HG03354 (cell line): ENCODE measurements at regions not wholly inside any gene's neighbourhood (a gene's known extent, or its start where the extent isn't known, plus 50 kb on each side); places are given as distances from the start of the nearest gene placed in this dataset.
"Not testable (repeated sequence)": the region's sequence is repeated elsewhere in the genome, so short reads cannot be mapped to it uniquely, and the experiment has no call there.

Experiments used
- ATAC-seq: cut with Tn5 transposase; IDR thresholded peaks from one replicate; pipeline ENCODE4 v1.9.1; 2021; ENCODE audit warnings: mild to moderate bottlenecking; ENCODE audit not compliant: unreplicated experiment, poor library complexity, severe bottlenecking

DNA sequence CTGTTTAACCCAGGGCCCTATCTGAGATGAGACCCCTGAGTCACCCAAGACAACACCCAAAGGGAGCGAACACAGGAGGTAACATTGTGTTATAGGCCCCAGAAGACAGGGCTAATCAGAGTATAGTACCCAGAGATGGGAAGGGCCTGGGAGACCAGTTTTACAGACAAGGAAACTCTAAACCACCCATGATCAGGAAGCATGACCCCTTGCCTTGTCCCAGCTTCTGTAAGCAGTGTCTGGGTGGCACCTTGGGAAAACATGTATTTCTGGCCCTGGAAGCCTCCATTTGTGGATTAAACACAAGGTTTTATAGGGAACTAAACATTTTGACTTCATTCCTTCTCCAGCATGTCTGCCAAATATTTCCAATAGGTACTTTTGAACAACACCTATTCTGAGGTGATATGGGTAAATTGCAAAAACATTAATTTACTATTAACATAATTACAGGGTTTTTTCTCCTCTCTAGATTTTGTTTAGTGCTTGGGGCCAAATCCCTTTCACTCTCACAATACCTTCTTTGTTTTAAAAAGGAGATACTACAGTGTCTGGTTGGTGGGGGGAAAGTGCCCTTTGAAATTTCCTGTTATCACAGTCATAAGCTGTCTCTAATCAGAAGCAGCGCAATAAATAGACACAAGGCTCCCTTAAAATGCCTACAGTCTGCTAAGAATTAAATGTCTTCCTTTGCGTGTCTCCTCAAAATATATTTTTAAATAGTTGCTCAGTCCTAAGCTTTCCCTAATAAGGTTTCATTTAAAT lies 341.1 kb downstream of the BCL11A start:
- ATAC-seq: no peak

DNA sequence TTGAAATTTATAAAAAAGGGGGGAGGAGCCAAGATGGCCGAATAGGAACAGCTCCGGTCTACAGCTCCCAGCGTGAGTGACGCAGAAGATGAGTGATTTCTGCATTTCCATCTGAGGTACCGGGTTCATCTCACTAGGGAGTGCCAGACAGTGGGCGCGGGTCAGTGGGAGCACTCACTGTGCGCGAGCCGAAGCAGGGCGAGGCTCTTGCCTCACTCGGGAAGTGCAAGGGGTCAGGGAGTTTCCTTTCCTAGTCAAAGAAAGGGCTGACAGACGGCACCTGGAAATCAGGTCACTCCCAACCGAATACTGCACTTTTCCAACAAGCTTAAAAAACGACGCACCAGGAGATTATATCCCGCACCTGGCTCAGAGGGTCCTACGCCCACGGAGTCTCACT lies 364.4 kb downstream of the BCL11A start:
- not testable (repeated sequence) for ATAC-seq

DNA sequence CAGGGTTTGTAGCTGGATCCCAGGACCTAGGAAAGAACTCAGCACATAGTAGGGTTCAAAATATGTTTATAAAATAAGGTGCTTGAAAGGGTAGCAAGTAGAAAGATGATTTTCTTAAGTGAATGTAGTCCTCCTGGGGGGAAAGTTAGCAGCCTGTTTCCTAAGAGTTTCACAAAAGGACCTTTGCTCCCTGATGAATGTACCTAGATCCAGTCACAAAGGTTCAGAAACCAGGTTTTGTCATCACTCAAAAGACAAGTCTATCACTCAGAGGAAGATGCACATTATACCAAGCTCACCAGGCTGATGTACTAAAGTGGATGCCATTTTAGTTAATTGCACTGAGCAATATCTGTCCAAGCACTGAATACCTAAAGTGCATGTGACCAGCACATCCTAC lies 378.2 kb downstream of the BCL11A start:
- ATAC-seq: no peak

DNA sequence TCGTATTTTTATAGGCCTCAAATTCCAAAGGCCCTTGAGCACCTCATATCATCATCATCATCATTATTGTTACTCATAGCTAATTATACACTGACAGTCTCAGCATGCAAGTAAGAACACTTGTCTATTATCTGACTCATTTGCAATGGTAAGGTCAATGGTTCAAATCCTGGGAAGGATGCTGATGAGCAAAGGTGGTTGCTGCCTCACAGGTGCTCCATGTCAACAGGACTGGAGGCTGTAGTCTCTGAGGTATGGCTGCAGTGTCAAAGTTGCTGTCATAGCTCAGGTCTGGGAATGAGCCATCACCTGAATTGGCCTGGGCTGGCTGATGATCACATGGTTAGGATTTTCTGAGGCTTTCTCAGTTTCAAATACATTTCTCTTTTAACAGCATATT lies 379.3 kb downstream of the BCL11A start:
- no peak for ATAC-seq

DNA sequence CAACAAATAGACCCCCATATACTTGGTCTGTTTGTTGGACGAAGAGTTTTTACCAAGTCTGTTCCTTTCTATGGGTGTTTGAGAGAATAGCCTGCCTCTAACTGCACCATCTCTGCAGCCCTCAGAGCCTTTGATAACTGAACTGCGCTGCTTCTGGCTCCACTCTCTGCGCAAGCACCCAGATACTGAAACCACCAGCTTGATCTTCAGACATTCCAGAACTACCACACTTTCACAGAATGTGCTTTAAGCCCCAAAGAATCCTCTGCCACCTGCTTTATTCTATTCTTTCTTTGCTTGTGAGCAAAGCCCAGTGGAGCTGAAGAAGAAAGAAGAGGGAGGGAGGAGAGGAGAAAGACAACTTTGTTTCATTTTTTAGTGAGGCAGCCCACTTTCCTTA lies 380.7 kb downstream of the BCL11A start:
- no peak for ATAC-seq

DNA sequence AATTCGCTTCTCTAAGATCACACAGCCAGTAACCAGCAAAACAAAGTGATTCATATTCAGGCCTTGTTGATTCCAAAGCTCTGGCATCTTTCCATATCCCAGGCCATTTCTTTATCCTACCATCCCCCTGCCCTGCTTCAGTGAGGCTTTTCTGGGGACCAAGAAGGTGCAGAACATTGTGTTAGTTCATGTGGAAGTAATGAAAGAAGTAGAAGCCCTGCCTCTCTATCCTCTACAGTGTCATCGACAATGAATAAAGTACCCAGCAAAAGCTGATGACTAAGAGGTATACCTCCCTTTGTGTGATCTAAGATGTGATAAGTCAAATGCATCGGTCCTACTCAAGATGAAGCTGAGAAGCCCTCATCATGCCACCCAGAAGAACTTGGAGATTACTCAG lies 383.2 kb downstream of the BCL11A start:
- no peak for ATAC-seq

DNA sequence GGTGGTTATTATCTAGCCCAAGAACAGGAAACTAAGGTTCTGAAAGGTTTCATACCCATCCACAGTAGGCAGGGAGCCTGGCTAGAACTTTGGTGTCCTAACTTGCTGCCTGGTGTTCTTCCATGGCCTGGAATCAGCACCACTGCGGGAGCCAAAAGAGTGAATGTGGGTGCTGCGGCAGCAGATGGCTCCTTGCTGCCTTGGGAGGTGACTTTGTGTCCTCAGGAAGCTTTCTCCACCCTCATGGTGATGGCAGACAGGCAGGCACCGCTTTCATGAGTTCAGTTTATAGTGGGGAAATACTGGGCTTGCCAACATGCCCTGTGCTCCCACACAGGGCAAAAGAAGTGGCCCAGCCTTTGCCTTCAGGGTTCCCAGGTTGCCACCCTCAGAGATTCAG lies 385.2 kb downstream of the BCL11A start:
- ATAC-seq: no peak

DNA sequence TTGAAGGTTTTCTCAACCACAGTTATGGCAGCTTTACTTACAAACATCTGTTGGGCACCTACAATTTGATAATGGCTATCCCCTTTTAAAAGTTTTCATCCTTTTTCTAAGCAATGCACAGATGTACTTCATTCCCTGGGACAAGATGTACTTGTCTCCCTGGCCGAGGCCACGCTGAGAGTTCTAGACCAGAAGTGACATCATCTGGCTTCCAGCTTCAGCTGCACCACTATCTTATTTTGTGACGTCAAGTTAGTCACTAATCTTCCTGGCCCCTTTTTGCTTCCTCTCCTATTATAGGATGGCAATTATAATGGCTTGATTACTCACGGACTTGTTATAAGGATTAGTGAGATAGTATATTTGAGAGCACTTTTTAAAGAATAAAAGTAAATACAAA lies 386.4 kb downstream of the BCL11A start:
- no peak for ATAC-seq

DNA sequence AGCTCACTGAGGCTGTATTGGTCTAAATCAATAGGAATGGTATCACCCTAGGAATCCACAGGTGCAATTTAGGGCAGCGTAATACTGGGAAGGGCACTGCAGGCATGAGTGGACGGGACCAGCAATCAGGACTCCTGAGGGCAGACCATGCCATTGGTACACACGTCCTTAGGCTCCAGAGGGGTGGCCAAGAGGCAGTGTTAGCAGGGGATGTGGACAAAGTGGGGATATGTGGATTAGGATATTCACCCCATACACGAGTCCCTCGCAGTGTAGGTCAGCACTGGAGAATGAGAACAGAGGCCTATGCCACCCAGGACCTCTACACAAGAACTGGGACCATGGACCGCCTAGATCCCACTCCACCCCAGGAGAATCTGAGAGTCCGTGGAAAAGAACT lies 389.8 kb downstream of the BCL11A start:
- ATAC-seq: no peak

DNA sequence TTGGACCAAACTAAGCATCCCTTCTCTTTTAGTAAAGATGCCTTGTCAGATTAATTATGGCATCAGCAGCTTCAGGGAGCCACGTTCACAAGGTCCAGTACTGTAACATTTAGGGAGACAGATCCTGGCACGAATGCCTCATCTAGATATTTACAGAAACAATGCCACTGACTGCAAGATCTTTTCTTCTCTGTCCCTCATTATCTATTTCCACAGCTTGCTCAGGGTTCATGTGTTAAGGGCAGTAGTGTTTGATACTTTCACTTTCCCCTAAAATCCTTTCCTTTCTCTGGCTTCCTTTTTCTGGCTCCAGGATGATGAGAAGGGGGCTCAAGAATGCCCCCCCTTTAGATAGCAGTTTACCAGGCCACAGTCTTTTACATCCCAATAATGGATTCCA lies 393.9 kb downstream of the BCL11A start:
- no peak for ATAC-seq

DNA sequence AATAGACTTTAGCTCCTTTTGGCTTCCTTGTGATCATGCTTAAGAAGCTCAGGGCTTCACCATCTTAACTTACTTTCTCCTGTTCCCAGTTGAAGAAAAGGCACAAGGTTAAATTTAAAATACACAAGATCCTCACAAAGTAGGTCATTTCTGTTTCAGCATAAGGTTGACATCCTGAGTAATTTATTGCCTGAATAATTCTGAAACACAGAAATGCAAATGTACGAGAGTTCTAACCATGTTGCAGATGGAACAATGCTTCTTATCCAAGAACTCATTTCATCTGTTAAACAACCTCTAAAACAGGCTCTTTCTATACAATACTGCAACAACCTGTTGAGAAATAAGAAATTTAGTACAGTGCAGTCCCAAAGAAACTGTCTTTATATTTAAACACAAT lies 395.2 kb downstream of the BCL11A start:
- ATAC-seq: no peak

DNA sequence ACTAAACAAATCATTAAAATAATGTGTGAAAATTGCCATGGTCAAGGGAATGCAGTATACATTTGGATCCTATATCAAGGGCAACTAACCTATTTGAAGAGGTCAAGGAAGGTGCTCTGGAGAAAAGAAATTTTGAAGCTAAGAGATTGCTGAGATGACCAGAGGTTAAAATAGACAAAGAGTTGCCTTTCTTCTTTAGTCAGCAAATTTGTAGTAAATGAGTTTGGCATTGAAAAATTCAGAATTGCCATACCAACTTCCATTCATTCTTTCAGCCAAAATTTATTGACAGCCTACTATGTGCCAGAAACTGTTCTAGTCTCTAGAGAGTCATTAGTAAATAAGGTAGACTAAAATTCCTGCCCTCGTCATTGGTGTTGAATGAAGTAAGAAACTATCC lies 396.2 kb downstream of the BCL11A start:
- no peak for ATAC-seq

DNA sequence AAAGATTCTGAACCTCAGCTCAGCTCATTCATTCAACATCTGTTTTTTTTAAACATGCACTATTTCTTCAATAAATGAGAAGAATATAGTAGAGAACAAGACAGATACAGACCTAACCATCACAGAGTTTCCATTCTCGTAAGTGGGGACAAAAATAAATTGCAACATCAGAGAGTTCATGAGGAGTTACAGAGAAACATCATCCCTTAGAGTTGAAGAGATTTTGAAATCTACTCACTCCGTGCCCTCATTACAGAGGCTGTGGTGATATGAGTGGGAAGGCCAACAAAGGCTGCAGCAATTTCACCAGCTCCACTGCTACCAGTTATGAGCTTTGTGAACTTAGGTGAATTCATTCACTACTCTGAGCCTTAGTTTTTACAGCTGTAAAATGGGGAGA lies 399.3 kb downstream of the BCL11A start:
- no peak for ATAC-seq

DNA sequence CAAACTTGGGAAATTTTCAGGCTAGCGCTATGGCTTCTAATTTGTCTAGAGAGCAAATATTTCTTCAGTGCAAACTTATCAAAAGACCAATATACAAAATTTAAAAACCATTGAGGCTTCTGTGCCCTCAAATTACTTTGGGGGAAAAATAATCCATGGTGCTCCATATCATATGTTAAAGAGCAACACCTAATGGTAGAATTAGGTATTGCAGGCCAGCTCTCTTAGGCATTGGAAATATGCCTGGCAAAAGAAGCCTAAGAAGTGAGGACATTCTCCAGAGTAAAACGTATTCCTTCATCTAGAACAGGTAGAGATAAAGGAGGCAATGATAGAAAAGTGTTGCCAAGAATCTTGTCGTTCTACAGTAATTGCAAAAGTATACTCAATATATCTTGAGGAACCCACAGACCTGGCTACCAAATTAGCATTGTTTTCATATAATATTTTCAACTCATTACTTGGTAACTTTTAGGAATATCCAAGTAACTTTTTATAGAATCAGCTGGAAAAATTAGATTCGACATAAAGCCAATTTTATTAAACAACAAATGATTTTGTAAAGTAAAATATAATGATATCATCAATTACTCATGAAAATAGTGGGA lies 401.1 kb downstream of the BCL11A start:
- ATAC-seq: no peak

DNA sequence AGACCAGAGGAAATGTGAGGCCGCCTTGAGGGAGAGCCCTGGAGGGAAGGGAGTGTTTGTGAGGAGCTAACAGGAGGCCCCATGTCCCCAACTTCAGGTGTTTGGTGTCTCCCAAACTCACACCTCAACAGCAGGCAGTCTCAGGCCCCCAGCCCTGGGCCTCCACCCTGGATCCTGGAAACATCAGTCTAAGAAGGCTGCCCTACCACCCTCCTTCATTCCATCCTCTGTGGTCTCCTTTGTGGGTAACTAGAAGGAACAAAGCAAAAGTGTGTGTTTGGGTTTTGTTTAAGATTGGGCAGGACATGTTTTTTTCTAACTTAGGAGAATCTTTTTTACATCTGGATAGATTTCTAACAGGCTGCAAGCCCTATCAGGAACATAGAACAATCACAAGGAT lies 404.3 kb downstream of the BCL11A start:
- ATAC-seq: no peak

DNA sequence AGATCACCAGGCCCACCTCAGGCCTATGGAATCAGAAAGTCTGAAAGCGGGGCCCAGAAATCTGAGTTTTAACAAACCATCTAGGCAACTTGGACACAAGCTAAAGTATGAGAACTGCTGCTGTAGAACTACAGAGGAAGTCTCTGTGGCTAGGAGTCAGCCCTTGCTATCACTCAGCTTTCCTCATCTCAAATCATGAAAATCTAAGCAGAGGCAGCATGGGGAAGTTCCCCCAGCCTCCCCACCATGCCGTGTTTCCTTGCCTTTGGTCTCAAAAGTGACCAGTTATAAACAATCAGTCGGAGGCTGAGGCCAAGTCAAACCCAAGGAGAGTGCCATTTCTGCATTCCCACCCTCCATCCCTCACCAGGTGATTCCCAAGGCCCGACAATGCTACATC lies 404.7 kb downstream of the BCL11A start:
- no peak for ATAC-seq

DNA sequence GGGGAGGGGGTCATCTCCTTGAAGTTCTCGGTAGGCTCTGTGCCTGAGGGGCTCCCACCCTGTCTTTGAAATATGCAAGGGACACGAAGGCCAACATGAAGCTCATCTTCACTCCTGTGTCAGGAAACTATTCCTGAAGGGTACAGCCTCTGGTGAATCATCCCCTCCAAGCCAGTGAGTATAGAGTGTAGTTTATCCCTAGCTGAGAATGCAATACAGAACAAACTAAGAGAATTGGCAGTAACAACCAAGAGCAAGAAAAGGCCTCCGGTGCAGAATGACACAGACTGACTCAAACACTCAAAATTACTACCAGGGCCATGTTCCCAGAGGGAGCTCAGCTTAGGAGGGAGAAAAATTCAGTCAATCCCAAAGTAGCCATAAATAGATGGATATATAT lies 413.3 kb downstream of the BCL11A start:
- ATAC-seq: no peak

DNA sequence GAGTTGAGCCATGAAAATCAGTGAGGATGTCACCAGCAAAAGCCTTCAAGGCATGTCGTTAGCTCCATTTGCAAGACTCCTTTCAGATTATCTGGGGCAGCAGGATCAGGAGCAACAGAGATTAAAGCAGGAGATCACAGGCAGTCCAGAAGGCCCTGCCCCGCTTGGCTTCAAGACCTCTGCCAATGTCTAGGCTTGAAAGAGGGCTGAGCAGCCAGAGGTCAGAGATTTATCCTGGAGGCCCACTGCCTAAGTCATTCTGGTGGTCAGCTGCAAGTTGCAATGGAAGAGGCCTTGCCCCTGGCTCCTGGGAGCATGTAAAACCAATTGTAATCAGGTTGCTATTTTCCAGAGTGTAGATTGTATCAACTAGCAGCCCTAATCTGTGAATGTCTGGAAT lies 416.5 kb downstream of the BCL11A start:
- no peak for ATAC-seq

DNA sequence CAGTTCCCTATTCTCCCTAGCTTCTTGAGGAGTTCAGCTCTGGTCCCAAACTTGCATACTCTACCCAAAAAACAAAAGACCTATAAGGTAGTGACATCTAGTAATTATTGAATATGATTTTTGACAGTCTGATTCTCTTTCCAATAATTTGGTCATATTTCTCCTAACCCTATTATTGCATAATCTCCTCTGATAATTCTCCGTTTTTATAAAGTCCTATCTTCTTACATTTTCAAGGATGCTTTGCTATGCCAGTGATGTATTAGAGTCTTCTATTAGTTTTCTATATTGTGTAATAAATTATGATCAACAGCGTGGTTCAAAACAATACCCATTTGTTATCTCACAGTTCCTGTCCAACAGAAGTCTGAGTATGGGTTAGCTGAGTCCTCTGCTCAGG lies 426.3 kb downstream of the BCL11A start:
- ATAC-seq: no peak

DNA sequence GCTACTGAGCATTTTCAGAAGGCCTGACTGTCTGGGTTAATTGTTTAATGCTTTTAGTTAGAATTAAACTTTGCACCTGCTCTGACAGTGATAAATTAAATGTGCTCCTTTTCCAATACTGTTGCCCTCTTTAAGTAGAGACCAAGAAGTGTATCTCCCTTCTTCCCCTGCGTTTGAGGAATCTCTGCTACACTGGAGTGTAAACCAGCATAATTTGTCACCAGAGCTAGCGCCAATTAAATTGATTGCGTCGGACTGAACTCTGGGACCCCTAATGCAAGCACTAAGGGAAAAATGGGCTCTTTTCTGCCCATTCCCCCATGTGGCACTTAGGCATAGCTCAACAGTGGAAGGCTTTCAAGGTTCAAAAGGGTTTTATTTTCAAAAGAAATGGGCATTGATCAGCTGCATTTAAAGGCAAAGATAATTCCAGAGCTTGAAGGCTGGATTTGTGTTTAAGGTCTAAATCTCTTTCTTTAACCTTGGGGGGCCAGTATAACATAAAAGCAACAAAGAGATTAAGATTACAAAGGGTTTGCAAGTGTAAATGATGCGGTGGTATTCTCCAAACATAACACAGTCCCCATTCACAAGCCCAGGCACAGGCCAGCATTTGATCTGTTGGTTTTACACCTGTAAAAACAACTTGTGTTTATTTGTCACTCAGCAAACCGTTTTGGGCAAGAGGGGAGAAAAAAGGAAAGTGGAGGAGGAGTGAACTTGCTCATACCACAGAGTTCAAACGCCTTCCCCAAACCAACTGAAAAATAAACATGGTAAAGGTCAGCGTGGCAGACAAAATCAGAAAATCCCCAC lies 427.6 kb downstream of the BCL11A start:
- no peak for ATAC-seq

DNA sequence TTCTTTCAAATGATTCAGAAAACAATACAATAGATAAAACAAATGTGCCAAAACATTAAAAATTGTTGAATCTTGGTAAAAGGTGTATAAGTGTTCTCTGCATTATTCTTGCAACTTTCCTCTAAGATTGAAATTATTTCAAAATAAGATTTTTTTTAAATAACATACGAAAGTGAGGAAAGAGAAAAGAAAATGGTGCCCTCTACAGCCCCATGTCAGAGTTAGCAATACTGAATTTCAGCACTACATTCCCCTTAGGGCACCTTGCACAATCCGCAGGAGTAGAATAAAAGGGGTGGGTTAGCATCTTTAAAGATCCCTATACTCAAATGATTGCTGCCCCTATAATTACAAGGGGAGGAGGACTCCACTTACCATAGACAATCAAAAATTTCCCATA lies 433.7 kb downstream of the BCL11A start:
- ATAC-seq: no peak
